Keratinocyte (primary cell): ENCODE measurements at regions not wholly inside any gene's neighbourhood (a gene's known extent, or its start where the extent isn't known, plus 50 kb on each side); places are given as distances from the start of the nearest gene placed in this dataset.

Experiments used
- DNase-seq: peaks from one replicate; pipeline ENCODE4 v3.0.0-alpha.2; 2011; ENCODE audit warnings: low read depth, missing footprints, low spot score
- FAIRE-seq: peaks from 2 replicates; lab custom pipeline; 2011; peaks lifted over from hg19 to GRCh38; lab: Jason Lieb, UNC
- H2AFZ ChIP-seq: 2 replicates; pipeline ENCODE4 v1.6.0; 2012; ENCODE audit warnings: low read length, control low read depth, inconsistent platforms; ENCODE audit not compliant: control insufficient read depth
- H3K27ac ChIP-seq: 2 replicates; pipeline ENCODE4 v1.5.1; 2011; ENCODE audit warnings: low read length; ENCODE audit not compliant: control insufficient read depth, insufficient read depth
- H3K27me3 ChIP-seq: 3 replicates; pipeline ENCODE4 v1.6.0; 2011; ENCODE audit warnings: low read length; ENCODE audit not compliant: control insufficient read depth, insufficient read depth; ENCODE audit errors: extremely low read depth
- H3K36me3 ChIP-seq, 2 experiments: 2 replicates in 1 of 2; 3 replicates in 1 of 2; pipeline ENCODE4 v1.5.1; 2011; ENCODE audit warnings: low read length in 2 of 2, mild to moderate bottlenecking in 1 of 2; ENCODE audit not compliant: control insufficient read depth in 2 of 2, insufficient read depth in 2 of 2; ENCODE audit errors: extremely low read depth in 1 of 2
- H3K4me1 ChIP-seq: 3 replicates; pipeline ENCODE4 v1.5.1; 2011; ENCODE audit warnings: low read length; ENCODE audit not compliant: control insufficient read depth, insufficient read depth; ENCODE audit errors: extremely low read depth
- H3K4me2 ChIP-seq: 3 replicates; pipeline ENCODE4 v1.6.0; 2011; ENCODE audit warnings: low read depth, low read length; ENCODE audit not compliant: control insufficient read depth, insufficient read depth; ENCODE audit errors: extremely low read depth
- H3K4me3 ChIP-seq, 3 experiments: fragments of 200-600 bp in 1 of 3; sonication (generic) in 1 of 3; 2 replicates in 2 of 3; 3 replicates in 1 of 3; pipeline ENCODE4 v1.5.1; 2011 to 2016; ENCODE audit warnings: low read length in 3 of 3, mild to moderate bottlenecking in 3 of 3, control low read depth in 2 of 3, inconsistent platforms in 1 of 3, low read depth in 1 of 3, mixed read lengths in 1 of 3, mixed run types in 1 of 3, moderate library complexity in 1 of 3; ENCODE audit not compliant: control insufficient read depth in 2 of 3, insufficient read depth in 2 of 3; ENCODE audit errors: extremely low read depth in 1 of 3
- H3K79me2 ChIP-seq: 2 replicates; pipeline ENCODE4 v1.6.0; 2012; ENCODE audit warnings: low read length; ENCODE audit not compliant: control insufficient read depth, insufficient read depth
- H3K9ac ChIP-seq: 3 replicates; pipeline ENCODE4 v1.6.0; 2011; ENCODE audit warnings: low read length; ENCODE audit not compliant: control insufficient read depth, insufficient read depth; ENCODE audit errors: extremely low read depth
- H3K9me1 ChIP-seq: 3 replicates; pipeline ENCODE4 v1.6.0; 2011; ENCODE audit warnings: low read length; ENCODE audit not compliant: control insufficient read depth, insufficient read depth; ENCODE audit errors: extremely low read depth
- H3K9me3 ChIP-seq: 2 replicates; pipeline ENCODE4 v1.5.1; 2012; ENCODE audit warnings: low read depth, low read length; ENCODE audit not compliant: control insufficient read depth
- H4K20me1 ChIP-seq: 3 replicates; pipeline ENCODE4 v1.6.0; 2011; ENCODE audit warnings: low read length; ENCODE audit not compliant: control insufficient read depth, insufficient read depth; ENCODE audit errors: extremely low read depth
- CTCF ChIP-seq, 3 experiments: IDR thresholded peaks in 1 of 3; conservative IDR thresholded peaks in 1 of 3; optimal IDR thresholded peaks in 1 of 3; 2 replicates in 2 of 3; 3 replicates in 1 of 3; pipeline versions ENCODE3 to v1.5.1; 2011; ENCODE audit warnings: low read length in 3 of 3, mild to moderate bottlenecking in 3 of 3, moderate library complexity in 2 of 3, control low read depth in 1 of 3, inconsistent platforms in 1 of 3; ENCODE audit not compliant: insufficient read depth in 2 of 3; ENCODE audit errors: extremely low read depth in 1 of 3
- EZH2 ChIP-seq: IDR thresholded peaks from one replicate; pipeline ENCODE4 v1.6.1; 2012; ENCODE audit warnings: inconsistent platforms, mild to moderate bottlenecking, low read length, moderate library complexity
- dilution Hi-C: fragments of 300-500 bp; cut with MboI; formaldehyde crosslinking; loops from one replicate; pipeline ENCODE4 v1.7.0; 2020; ENCODE audit warnings: low sequenced_read_pairs; ENCODE audit not compliant: extremely low pct_ligation_motif_present

GRCh38 chr5:26690511-26690910 is 347.9 kb downstream of the CDH9 start:
- Histone ChIP-seq H3K36me3 (no peaks in the 10 kb centered on the region), H3K9me3 (no peaks in the 10 kb centered on the region), H3K79me2 (no peaks in the 10 kb centered on the region), H3K27ac (no peak overlapping the region), H3K9ac (no peak overlapping the region), H4K20me1 (no peaks in the 10 kb centered on the region), H2AFZ (no peak overlapping the region), H3K4me2 (no peak overlapping the region), H3K27me3 (no peaks in the 10 kb centered on the region), H3K4me1 (no peaks in the 10 kb centered on the region), H3K4me3 (no peak overlapping the region), H3K9me1 (no peaks in the 10 kb centered on the region)
- TF ChIP-seq EZH2 (no peak), CTCF (optimal IDR thresholded peaks at IDR 0.05 in 1 of 3, IDR thresholded peaks at IDR 0.05 in 1 of 3, conservative IDR thresholded peaks at IDR 0.05 in 1 of 3; ENCODE audit: extremely low read depth in 1 of 3, insufficient read depth in 2 of 3, low read length in 3 of 3) (no peak)
- no peak for FAIRE-seq
- dilution Hi-C loops = no loop called here
- no peak for DNase-seq

GRCh38 chr5:26681861-26682260 is 356.5 kb downstream of the CDH9 start:
- DNase-seq (no peak), FAIRE-seq (no peak)
- no peak for TF ChIP-seq EZH2
- TF ChIP-seq CTCF (optimal IDR thresholded peaks at IDR 0.05 in 1 of 3, IDR thresholded peaks at IDR 0.05 in 1 of 3, conservative IDR thresholded peaks at IDR 0.05 in 1 of 3; ENCODE audit: extremely low read depth in 1 of 3, insufficient read depth in 2 of 3, low read length in 3 of 3) = no peak
- Histone ChIP-seq H3K36me3 (no peaks in the 10 kb centered on the region), H3K4me2 (no peak overlapping the region), H3K9me1 (no peaks in the 10 kb centered on the region), H3K79me2 (no peaks in the 10 kb centered on the region), H3K9ac (no peak overlapping the region), H3K27ac (no peak overlapping the region), H4K20me1 (no peaks in the 10 kb centered on the region), H3K27me3 (no peaks in the 10 kb centered on the region), H3K4me1 (no peaks in the 10 kb centered on the region), H2AFZ (no peak overlapping the region), H3K4me3 (no peak overlapping the region), H3K9me3 (no peaks in the 10 kb centered on the region)
- dilution Hi-C loops = no loop called here
